GM23248 (cell line): ENCODE measurements at regions not wholly inside any gene's neighbourhood (a gene's known extent, or its start where the extent isn't known, plus 50 kb on each side); places are given as distances from the start of the nearest gene placed in this dataset.

ENCODE experiments used
- DNase-seq: peaks from one replicate; pipeline ENCODE4 v3.0.0-alpha.2; 2015
- H2AFZ ChIP-seq: fragments of 200-600 bp; sonication (generic); 2 replicates; pipeline ENCODE4 v1.6.1; 2016; ENCODE audit warnings: antibody characterized with exemption
- H3F3A ChIP-seq: fragments of 200-600 bp; sonication (generic); 2 replicates; pipeline ENCODE4 v1.6.1; 2016; ENCODE audit warnings: mild to moderate bottlenecking, antibody characterized with exemption, mixed run types; ENCODE audit not compliant: insufficient read depth
- H3K27ac ChIP-seq: fragments of 200-600 bp; sonication (generic); 2 replicates; pipeline ENCODE4 v1.5.1; 2016; ENCODE audit warnings: mild to moderate bottlenecking
- H3K27me3 ChIP-seq: fragments of 200-600 bp; sonication (generic); replicated peaks from 2 replicates; pipeline ENCODE4 v1.6.1; 2016; ENCODE audit warnings: mild to moderate bottlenecking; ENCODE audit not compliant: insufficient read depth
- H3K36me3 ChIP-seq: fragments of 200-600 bp; sonication (generic); 2 replicates; pipeline ENCODE4 v1.6.1; 2016; ENCODE audit warnings: low read depth, mild to moderate bottlenecking
- H3K4me1 ChIP-seq: fragments of 200-600 bp; sonication (generic); 2 replicates; pipeline ENCODE4 v1.6.1; 2016; ENCODE audit warnings: mild to moderate bottlenecking; ENCODE audit not compliant: insufficient read depth
- H3K4me2 ChIP-seq: fragments of 200-600 bp; sonication (generic); one replicate; pipeline ENCODE4 v1.6.1; 2016; ENCODE audit warnings: mild to moderate bottlenecking; ENCODE audit not compliant: unreplicated experiment
- H3K4me3 ChIP-seq: fragments of 200-600 bp; sonication (generic); 2 replicates; pipeline ENCODE4 v1.5.1; 2016; ENCODE audit warnings: mild to moderate bottlenecking
- H3K79me2 ChIP-seq: fragments of 200-600 bp; sonication (generic); 2 replicates; pipeline ENCODE4 v1.6.1; 2016; ENCODE audit warnings: mild to moderate bottlenecking; ENCODE audit not compliant: insufficient read depth
- H3K9ac ChIP-seq: fragments of 200-600 bp; sonication (generic); 2 replicates; pipeline ENCODE4 v1.6.1; 2016; ENCODE audit warnings: mild to moderate bottlenecking
- H3K9me2 ChIP-seq: fragments of 200-600 bp; sonication (generic); 2 replicates; pipeline ENCODE4 v1.6.1; 2016; ENCODE audit warnings: mixed run types, mild to moderate bottlenecking, moderate library complexity; ENCODE audit not compliant: insufficient read depth
- H3K9me3 ChIP-seq: fragments of 200-600 bp; sonication (generic); one replicate; pipeline ENCODE4 v1.6.1; 2017; ENCODE audit warnings: low read depth
- H4K20me1 ChIP-seq: fragments of 200-600 bp; sonication (generic); 2 replicates; pipeline ENCODE4 v1.6.0; 2016; ENCODE audit not compliant: insufficient read depth
- EZH2 ChIP-seq: fragments of 200-600 bp; sonication (generic); IDR thresholded peaks from 2 replicates; pipeline ENCODE4 v1.6.1; 2018; ENCODE audit warnings: antibody characterized with exemption, mild to moderate bottlenecking; ENCODE audit not compliant: insufficient read depth, poor library complexity, severe bottlenecking
- EZH2phosphoT487 ChIP-seq: fragments of 200-600 bp; sonication (generic); IDR thresholded peaks from 2 replicates; pipeline ENCODE4 v1.6.1; 2018; ENCODE audit warnings: antibody characterized with exemption, moderate library complexity, mild to moderate bottlenecking, low read depth; ENCODE audit not compliant: insufficient read depth
- WGBS, 2 experiments: methylation state at CpG; one replicate each; pipeline ENCODE4 v1.1.6; 2015 to 2017; ENCODE audit warnings: low lambda C conversion rate in 2 of 2, low coverage in 1 of 2; ENCODE audit errors: missing lambda C conversion rate in 2 of 2; 5-methylcytosine and 5-hydroxymethylcytosine counted together
- in situ Hi-C: fragments of 300-500 bp; cut with MboI; formaldehyde crosslinking; loops from 2 replicates; pipeline ENCODE4 v1.15.0; 2020

DNA sequence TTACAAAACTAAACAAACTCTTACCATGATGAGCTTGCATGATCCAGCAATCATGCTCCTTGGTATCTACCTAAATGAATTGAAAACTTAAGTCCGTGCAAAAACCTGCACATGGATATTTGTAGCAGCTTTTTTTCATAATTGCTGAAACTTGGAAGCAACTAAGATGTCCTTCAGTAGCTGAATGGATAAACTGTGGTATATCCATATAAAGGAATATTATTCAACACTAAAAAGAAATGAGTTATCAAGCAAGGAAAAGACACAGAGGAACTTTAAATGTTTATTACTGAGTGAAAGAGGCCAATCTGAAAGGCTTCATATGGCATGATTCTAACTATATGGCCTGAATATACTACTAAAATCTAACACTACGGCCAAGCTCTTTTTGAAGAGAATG, 139.1 kb upstream of the ZNF608 start:
- Histone ChIP-seq H3K27me3 (peaks cover 6% of the 10 kb centered on the region; the same call in 1 of the 2 replicates), H3K9me2 (no peaks in the 10 kb centered on the region), H3K4me1 (0 out of 2 replicates have a peak, but pooled peaks cover 4% of the 10 kb centered on the region), H3K4me3 (no peak overlapping the region), H3K79me2 (no peaks in the 10 kb centered on the region), H3K27ac (no peak overlapping the region), H4K20me1 (no peaks in the 10 kb centered on the region), H2AFZ (no peak overlapping the region), H3K36me3 (no peaks in the 10 kb centered on the region), H3K9ac (no peak overlapping the region), H3F3A (no peaks in the 10 kb centered on the region), H3K4me2 (no peak overlapping the region), H3K9me3 (no peaks in the 10 kb centered on the region)
- DNase-seq: no peak
- 78 to 88% methylated on average over 2 of the region's 2 CpGs for WGBS, 2 experiments
- in situ Hi-C loops: no loop called here
- TF ChIP-seq EZH2phosphoT487: no peak
- no peak for TF ChIP-seq EZH2

GRCh38 chr5:124887223-124887622, 140.8 kb upstream of the ZNF608 start:
- H3K4me2 ChIP-seq: no peak overlapping the region
- in situ Hi-C loops: no loop called here
- H3K9me2 ChIP-seq: no peaks in the 10 kb centered on the region
- H2AFZ ChIP-seq: no peak overlapping the region
- no peaks in the 10 kb centered on the region for H3K79me2 ChIP-seq
- H3K27me3 ChIP-seq: peaks cover 6% of the 10 kb centered on the region; the same call in 1 of the 2 replicates
- H3K9me3 ChIP-seq: no peaks in the 10 kb centered on the region
- WGBS, 2 experiments: 96 to 98% methylated on average over 2 of the region's 2 CpGs
- no peaks in the 10 kb centered on the region for H3F3A ChIP-seq
- no peak overlapping the region for H3K27ac ChIP-seq
- 0 out of 2 replicates have a peak, but pooled peaks cover 4% of the 10 kb centered on the region for H3K4me1 ChIP-seq
- TF ChIP-seq EZH2: no peak
- no peak for TF ChIP-seq EZH2phosphoT487
- no peak overlapping the region for H3K4me3 ChIP-seq
- no peaks in the 10 kb centered on the region for H4K20me1 ChIP-seq
- DNase-seq: no peak
- no peak overlapping the region for H3K9ac ChIP-seq
- H3K36me3 ChIP-seq: no peaks in the 10 kb centered on the region

DNA sequence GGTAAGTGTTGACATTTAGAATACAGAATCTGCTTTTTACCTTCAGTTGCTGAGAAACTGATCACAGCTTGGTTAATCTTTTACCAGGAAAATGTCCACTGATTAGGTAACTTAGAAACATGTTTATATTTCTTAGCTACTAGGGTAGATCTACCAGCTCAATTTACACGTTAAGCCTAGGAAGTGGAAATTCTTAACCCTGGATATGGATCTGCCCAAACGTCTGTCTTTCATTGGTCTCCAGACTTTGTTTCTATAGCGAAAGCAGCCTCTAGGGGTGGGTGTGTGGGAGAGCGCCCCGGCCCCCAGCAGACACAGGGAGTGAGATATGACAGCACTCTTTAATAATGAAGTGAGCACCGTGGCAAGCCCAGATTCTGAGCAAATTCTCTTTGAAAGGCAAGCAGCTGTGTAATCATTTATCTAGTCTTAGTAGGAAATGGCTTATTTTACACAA, 141.6 kb upstream of the ZNF608 start:
- H4K20me1 ChIP-seq: no peaks in the 10 kb centered on the region
- peaks cover 6% of the 10 kb centered on the region; the same call in 1 of the 2 replicates for H3K27me3 ChIP-seq
- no peak overlapping the region for H3K9ac ChIP-seq
- DNase-seq: no peak
- H3K9me2 ChIP-seq: no peaks in the 10 kb centered on the region
- no peaks in the 10 kb centered on the region for H3K9me3 ChIP-seq
- WGBS, 2 experiments: 78 to 81% methylated on average over 6 of the region's 6 CpGs
- in situ Hi-C loops: no loop called here
- no peaks in the 10 kb centered on the region for H3F3A ChIP-seq
- H3K4me1 ChIP-seq: 0 out of 2 replicates have a peak, but pooled peaks cover 4% of the 10 kb centered on the region
- no peak overlapping the region for H2AFZ ChIP-seq
- no peak overlapping the region for H3K4me2 ChIP-seq
- TF ChIP-seq EZH2phosphoT487 (no peak), EZH2 (no peak)
- no peaks in the 10 kb centered on the region for H3K79me2 ChIP-seq
- H3K36me3 ChIP-seq: no peaks in the 10 kb centered on the region
- no peak overlapping the region for H3K4me3 ChIP-seq
- no peak overlapping the region for H3K27ac ChIP-seq

GRCh38 chr5:124888622-124889485, 142.4 kb upstream of the ZNF608 start:
- TF ChIP-seq EZH2 (no peak), EZH2phosphoT487 (no peak)
- Histone ChIP-seq H3K4me2 (no peak overlapping the region), H3K27me3 (no peaks in the 10 kb centered on the region; the same call in 1 of the 2 replicates), H4K20me1 (no peaks in the 10 kb centered on the region), H2AFZ (no peak overlapping the region), H3K4me1 (0 out of 2 replicates have a peak, but pooled peaks cover 4% of the 10 kb centered on the region), H3K27ac (no peak overlapping the region), H3K9me2 (no peaks in the 10 kb centered on the region), H3F3A (no peaks in the 10 kb centered on the region), H3K36me3 (no peaks in the 10 kb centered on the region), H3K9me3 (no peaks in the 10 kb centered on the region), H3K4me3 (no peak overlapping the region), H3K9ac (no peak overlapping the region), H3K79me2 (no peaks in the 10 kb centered on the region)
- no peak for DNase-seq
- 89 to 94% methylated on average over 6 of the region's 6 CpGs for WGBS, 2 experiments
- in situ Hi-C loops: no loop called here
